OCI-LY7 (cell line): ENCODE measurements at regions not wholly inside any gene's neighbourhood (a gene's known extent, or its start where the extent isn't known, plus 50 kb on each side); places are given as distances from the start of the nearest gene placed in this dataset.

Experiments
- BruUV-seq: library from RNA; stranded (reverse); fragments of 400-500 nt; replicated peaks from 2 replicates; lab custom pipeline; 2021; lab: Mats Ljungman, UMichigan
- CTCF ChIA-PET: fragments of 300-600 bp; sonication (Branson Sonifier 250); formaldehyde crosslinking; loops from one replicate; lab custom pipeline; 2022; ENCODE audit warnings: antibody characterized with exemption; ENCODE audit not compliant: unreplicated experiment; lab: Charles Lee
- POLR2A ChIA-PET: fragments of 300-600 bp; sonication (Branson Sonifier 250); formaldehyde crosslinking; loops from one replicate; lab custom pipeline; 2022; ENCODE audit warnings: antibody characterized with exemption; lab: Charles Lee
- DNase-seq: peaks from one replicate; pipeline ENCODE4 v3.0.0-alpha.2; 2015; ENCODE audit warnings: low spot score
- H2AFZ ChIP-seq: fragments of 200-600 bp; sonication (generic), shearing (Covaris generic); 2 replicates; pipeline ENCODE4 v1.6.1; 2014; ENCODE audit warnings: mild to moderate bottlenecking, antibody characterized with exemption, low read length, moderate library complexity
- H3K27ac ChIP-seq: fragments of 200-600 bp; sonication (generic); 2 replicates; pipeline ENCODE4 v1.5.1; 2014; ENCODE audit warnings: mixed run types, low read depth, mild to moderate bottlenecking, moderate library complexity, low read length, inconsistent platforms; ENCODE audit not compliant: poor library complexity, severe bottlenecking
- H3K36me3 ChIP-seq: fragments of 200-600 bp; sonication (generic); 2 replicates; pipeline ENCODE4 v1.6.1; 2014; ENCODE audit warnings: mild to moderate bottlenecking, antibody characterized with exemption, low read length, moderate library complexity, mixed read lengths; ENCODE audit not compliant: insufficient read depth
- H3K4me1 ChIP-seq: fragments of 200-600 bp; sonication (generic); 2 replicates; pipeline ENCODE4 v1.5.1; 2014; ENCODE audit warnings: mild to moderate bottlenecking, low read length; ENCODE audit not compliant: insufficient read depth, poor library complexity, severe bottlenecking
- H3K4me2 ChIP-seq: fragments of 200-600 bp; sonication (generic); 2 replicates; pipeline ENCODE4 v1.6.1; 2014; ENCODE audit warnings: mild to moderate bottlenecking, low read length
- H3K4me3 ChIP-seq: fragments of 200-600 bp; sonication (generic); 2 replicates; pipeline ENCODE4 v1.5.1; 2014; ENCODE audit warnings: mild to moderate bottlenecking, low read depth, low read length; ENCODE audit not compliant: poor library complexity, severe bottlenecking
- H3K79me2 ChIP-seq: fragments of 200-600 bp; sonication (generic); 2 replicates; pipeline ENCODE4 v1.6.1; 2016; ENCODE audit warnings: low read depth, mild to moderate bottlenecking, low read length, moderate library complexity, mixed read lengths; ENCODE audit not compliant: insufficient read depth
- H3K9me2 ChIP-seq: fragments of 200-600 bp; sonication (generic); 2 replicates; pipeline ENCODE4 v1.6.1; 2016; ENCODE audit warnings: mild to moderate bottlenecking, low read length, mixed read lengths; ENCODE audit not compliant: insufficient read depth
- H3K9me3 ChIP-seq: fragments of 200-600 bp; sonication (generic); 2 replicates; pipeline ENCODE4 v1.6.1; 2014; ENCODE audit warnings: mild to moderate bottlenecking, mixed run types, low read length, mixed read lengths
- H4K20me1 ChIP-seq: fragments of 200-600 bp; sonication (generic); 2 replicates; pipeline ENCODE4 v1.6.1; 2014; ENCODE audit warnings: mild to moderate bottlenecking, antibody characterized with exemption, low read length, moderate library complexity, mixed read lengths; ENCODE audit not compliant: insufficient read depth
- EZH2phosphoT487 ChIP-seq: fragments of 200-600 bp; sonication (generic); IDR thresholded peaks from 2 replicates; pipeline ENCODE4 v1.6.1; 2018; ENCODE audit warnings: low read depth, borderline replicate concordance, mild to moderate bottlenecking, mixed run types, antibody characterized with exemption, low read length, moderate library complexity, mixed read lengths
- intact Hi-C: fragments of 100-400 bp; cut with micrococcal nuclease; formaldehyde crosslinking; loops from one replicate; pipeline ENCODE4 v1.10.0; 2022; ENCODE audit not compliant: unreplicated experiment
- TF ChIP-seq, protein P1 (sequence below): fragments of 200-600 bp; sonication (generic); conservative IDR thresholded peaks from 2 replicates; pipeline ENCODE4 v1.5.1; 2014; ENCODE audit warnings: mild to moderate bottlenecking, antibody characterized with exemption, low read length, moderate library complexity, mixed read lengths

- Histone ChIP-seq H3K9me2 (no peaks in the 10 kb centered on the region), H4K20me1 (no peaks in the 10 kb centered on the region), H3K27ac (no peak overlapping the region), H3K9me3 (no peaks in the 10 kb centered on the region), H3K4me3 (no peak overlapping the region), H3K79me2 (no peaks in the 10 kb centered on the region), H3K4me2 (peak overlapping the region; percentile 18; the same call in 1 of the 2 replicates), H3K4me1 (peaks cover 12% of the 10 kb centered on the region), H2AFZ (peak overlapping the region; percentile 64), H3K36me3 (no peaks in the 10 kb centered on the region)
- ChIA-PET CTCF (no interaction called here), POLR2A (interaction anchor here (0.5 to 1.3 kb wide), 3 partner anchors 10 to 153 kb away, joined by 3 to 4 read pairs (median 3); no protein-coding TSS in a partner anchor)
- DNase-seq = peak; percentile 54
- no peak for TF ChIP-seq EZH2phosphoT487
- TF ChIP-seq, protein P1, sequence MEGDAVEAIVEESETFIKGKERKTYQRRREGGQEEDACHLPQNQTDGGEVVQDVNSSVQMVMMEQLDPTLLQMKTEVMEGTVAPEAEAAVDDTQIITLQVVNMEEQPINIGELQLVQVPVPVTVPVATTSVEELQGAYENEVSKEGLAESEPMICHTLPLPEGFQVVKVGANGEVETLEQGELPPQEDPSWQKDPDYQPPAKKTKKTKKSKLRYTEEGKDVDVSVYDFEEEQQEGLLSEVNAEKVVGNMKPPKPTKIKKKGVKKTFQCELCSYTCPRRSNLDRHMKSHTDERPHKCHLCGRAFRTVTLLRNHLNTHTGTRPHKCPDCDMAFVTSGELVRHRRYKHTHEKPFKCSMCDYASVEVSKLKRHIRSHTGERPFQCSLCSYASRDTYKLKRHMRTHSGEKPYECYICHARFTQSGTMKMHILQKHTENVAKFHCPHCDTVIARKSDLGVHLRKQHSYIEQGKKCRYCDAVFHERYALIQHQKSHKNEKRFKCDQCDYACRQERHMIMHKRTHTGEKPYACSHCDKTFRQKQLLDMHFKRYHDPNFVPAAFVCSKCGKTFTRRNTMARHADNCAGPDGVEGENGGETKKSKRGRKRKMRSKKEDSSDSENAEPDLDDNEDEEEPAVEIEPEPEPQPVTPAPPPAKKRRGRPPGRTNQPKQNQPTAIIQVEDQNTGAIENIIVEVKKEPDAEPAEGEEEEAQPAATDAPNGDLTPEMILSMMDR = no peak
- intact Hi-C loops = no loop called here
- BruUV-seq = no TSS peak
These were observed 275.5 kb downstream of the SS18 start for GRCh38 chr18:25814841-25815458.

DNA sequence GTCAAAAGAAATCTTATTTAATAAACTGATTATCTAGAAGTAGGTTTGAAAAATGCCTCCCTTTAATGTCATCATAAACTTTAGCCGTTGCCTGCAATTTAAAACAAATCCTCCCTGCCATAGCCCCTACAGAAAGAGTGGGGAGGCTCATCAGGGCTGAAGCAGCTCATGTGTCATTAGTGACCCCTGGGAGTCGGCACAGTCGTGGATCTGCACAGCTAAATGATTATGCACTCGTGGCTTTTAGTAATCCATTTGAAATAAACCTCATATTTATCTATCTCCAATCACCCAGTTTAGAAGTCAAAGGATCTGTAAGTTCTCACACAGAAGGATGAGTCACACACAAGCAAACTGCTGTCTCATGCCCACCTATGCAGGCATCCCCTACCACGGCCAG lies 277.3 kb downstream of the SS18 start:
- DNase-seq = no peak
- no peak overlapping the region for H2AFZ ChIP-seq
- no peaks in the 10 kb centered on the region for H4K20me1 ChIP-seq
- H3K4me2 ChIP-seq = no peak overlapping the region
- peaks cover 12% of the 10 kb centered on the region for H3K4me1 ChIP-seq
- no peak overlapping the region for H3K4me3 ChIP-seq
- H3K9me3 ChIP-seq = no peaks in the 10 kb centered on the region
- no peaks in the 10 kb centered on the region for H3K79me2 ChIP-seq
- TF ChIP-seq EZH2phosphoT487 = no peak
- TF ChIP-seq, protein P1 = no peak
- POLR2A ChIA-PET = interaction anchor here (0.7 kb wide), 1 partner anchor 970 kb away, joined by 3 read pairs; no protein-coding TSS in a partner anchor
- H3K9me2 ChIP-seq = no peaks in the 10 kb centered on the region
- H3K36me3 ChIP-seq = no peaks in the 10 kb centered on the region
- intact Hi-C loops = no loop called here
- no peak overlapping the region for H3K27ac ChIP-seq
- CTCF ChIA-PET = no interaction called here
- BruUV-seq = no TSS peak

- no peaks in the 10 kb centered on the region for H4K20me1 ChIP-seq
- no peak for TF ChIP-seq EZH2phosphoT487
- TF ChIP-seq, protein P1 = no peak
- H3K4me1 ChIP-seq = peaks cover 12% of the 10 kb centered on the region
- ChIA-PET POLR2A (no interaction called here), CTCF (no interaction called here)
- no peaks in the 10 kb centered on the region for H3K9me2 ChIP-seq
- H3K4me2 ChIP-seq = no peak overlapping the region
- no peak overlapping the region for H3K4me3 ChIP-seq
- BruUV-seq = no TSS peak
- no peaks in the 10 kb centered on the region for H3K79me2 ChIP-seq
- no peaks in the 10 kb centered on the region for H3K36me3 ChIP-seq
- H2AFZ ChIP-seq = no peak overlapping the region
- intact Hi-C loops = no loop called here
- H3K27ac ChIP-seq = no peak overlapping the region
- DNase-seq = no peak
- no peaks in the 10 kb centered on the region for H3K9me3 ChIP-seq
These were observed 279.7 kb downstream of the SS18 start for GRCh38 chr18:25810736-25811135.
